Tibial nerve (tissue), 4 donors: ENCODE measurements at regions not wholly inside any gene's neighbourhood (a gene's known extent, or its start where the extent isn't known, plus 50 kb on each side); places are given as distances from the start of the nearest gene placed in this dataset.

ENCODE experiments used
- DNase-seq, 2 donors: peaks; one replicate each; pipeline ENCODE4 v3.0.0-alpha.2; 2019; ENCODE audit warnings: low spot score in 2 of 2
- H3K27ac ChIP-seq, 4 donors: fragments of 200-600 bp; sonication (generic) in 3 of 4; one replicate each; pipeline ENCODE4 v1.5.1; 2017 to 2019; ENCODE audit warnings: mild to moderate bottlenecking in 1 of 4
- H3K27me3 ChIP-seq, 2 donors: fragments of 200-600 bp; sonication (generic) in 1 of 2; one replicate each; pipeline versions ENCODE4 v1.5.1 to v1.6.0; 2017 to 2019
- H3K36me3 ChIP-seq, 3 donors: fragments of 200-600 bp; sonication (generic); one replicate each; pipeline ENCODE4 v1.5.1; 2018 to 2019
- H3K4me1 ChIP-seq, 4 donors: fragments of 200-600 bp; sonication (generic) in 3 of 4; one replicate each; pipeline ENCODE4 v1.5.1; 2017 to 2019
- H3K4me3 ChIP-seq, 4 donors: fragments of 200-600 bp; sonication (generic) in 3 of 4; one replicate each; pipeline ENCODE4 v1.5.1; 2017 to 2019; ENCODE audit warnings: mild to moderate bottlenecking in 1 of 4, moderate library complexity in 1 of 4
- H3K9me3 ChIP-seq, 4 donors: fragments of 200-600 bp; sonication (generic) in 3 of 4; one replicate each; pipeline ENCODE4 v1.5.1; 2017 to 2019
- CTCF ChIP-seq, 5 experiments: fragments of 200-600 bp in 3 of 5; fragments of 450-650 bp in 2 of 5; sonication (generic) in 3 of 5; IDR thresholded peaks; one replicate each; pipeline ENCODE4 v1.5.1; 2016 to 2019; ENCODE audit warnings: antibody characterized with exemption in 5 of 5, mild to moderate bottlenecking in 3 of 5, moderate library complexity in 2 of 5
- EP300 ChIP-seq, 2 donors: sonication (generic); formaldehyde crosslinking; IDR thresholded peaks; one replicate each; pipeline ENCODE4 v1.6.1; 2017; ENCODE audit warnings: antibody characterized with exemption in 2 of 2, mild to moderate bottlenecking in 1 of 2
- POLR2A ChIP-seq, 2 donors: fragments of 450-650 bp; IDR thresholded peaks; one replicate each; pipeline ENCODE4 v1.6.1; 2017; ENCODE audit warnings: antibody characterized with exemption in 2 of 2, mild to moderate bottlenecking in 2 of 2, moderate library complexity in 2 of 2
- WGBS, 2 donors: methylation state at CpG; one replicate each; pipeline ENCODE4 v1.1.5; 2018; 5-methylcytosine and 5-hydroxymethylcytosine counted together

GRCh38 chr12:25424211-25424731 lies 128.8 kb downstream of the LMNTD1 start:
- WGBS, 2 donors: 56 to 59% methylated on average over 6 of the region's 6 CpGs
- TF ChIP-seq EP300 (IDR thresholded peaks at IDR 0.05): peak in 1 of 2 donors; percentile 42
- TF ChIP-seq CTCF (IDR thresholded peaks at IDR 0.05): no peak
- Histone ChIP-seq H3K27me3 (no peaks in the 10 kb centered on the region), H3K4me3 (no peak overlapping the region), H3K27ac (peak overlapping the region in 1 of 4 donors; percentile 63), H3K36me3 (no peaks in the 10 kb centered on the region), H3K9me3 (no peaks in the 10 kb centered on the region), H3K4me1 (peaks cover 0 to 9% (median 0%) of the 10 kb centered on the region in 4 donors)
- peak in 1 of 2 donors; percentile 21 for DNase-seq

GRCh38 chr12:25423355-25424050 lies 129.6 kb downstream of the LMNTD1 start:
- Histone ChIP-seq H3K9me3 (no peaks in the 10 kb centered on the region), H3K4me1 (peaks cover 0 to 9% (median 0%) of the 10 kb centered on the region in 4 donors), H3K27ac (peak overlapping the region in 1 of 4 donors; percentile 63), H3K4me3 (no peak overlapping the region), H3K27me3 (no peaks in the 10 kb centered on the region), H3K36me3 (no peaks in the 10 kb centered on the region)
- WGBS, 2 donors: 63 to 70% methylated on average over 11 of the region's 11 CpGs
- TF ChIP-seq EP300 (IDR thresholded peaks at IDR 0.05) (no peak), CTCF (IDR thresholded peaks at IDR 0.05) (no peak), POLR2A (IDR thresholded peaks at IDR 0.05) (no peak)
- DNase-seq: no peak

- H3K4me1 ChIP-seq: peaks cover 0 to 9% (median 0%) of the 10 kb centered on the region in 4 donors
- H3K36me3 ChIP-seq: no peaks in the 10 kb centered on the region
- H3K9me3 ChIP-seq: no peaks in the 10 kb centered on the region
- no peak overlapping the region for H3K27ac ChIP-seq
- TF ChIP-seq POLR2A (IDR thresholded peaks at IDR 0.05): no peak
- no peak for TF ChIP-seq EP300 (IDR thresholded peaks at IDR 0.05)
- TF ChIP-seq CTCF (IDR thresholded peaks at IDR 0.05): no peak
- DNase-seq: no peak
- no peak overlapping the region for H3K4me3 ChIP-seq
- 86 to 91% methylated on average over 1 of the region's 1 CpG for WGBS, 2 donors
- no peaks in the 10 kb centered on the region for H3K27me3 ChIP-seq
These were observed 130.8 kb downstream of the LMNTD1 start for GRCh38 chr12:25422241-25422640.

GRCh38 chr12:25421651-25422167 lies 131.4 kb downstream of the LMNTD1 start:
- DNase-seq: no peak
- TF ChIP-seq POLR2A (IDR thresholded peaks at IDR 0.05) (no peak), CTCF (IDR thresholded peaks at IDR 0.05) (no peak), EP300 (IDR thresholded peaks at IDR 0.05) (no peak)
- no peaks in the 10 kb centered on the region for H3K9me3 ChIP-seq
- H3K27ac ChIP-seq: no peak overlapping the region
- WGBS, 2 donors: 92 to 98% methylated on average over 2 of the region's 2 CpGs
- H3K4me3 ChIP-seq: no peak overlapping the region
- peaks cover 0 to 9% (median 0%) of the 10 kb centered on the region in 4 donors for H3K4me1 ChIP-seq
- no peaks in the 10 kb centered on the region for H3K36me3 ChIP-seq
- H3K27me3 ChIP-seq: no peaks in the 10 kb centered on the region

- Histone ChIP-seq H3K4me1 (peaks cover 0 to 9% (median 0%) of the 10 kb centered on the region in 4 donors), H3K27ac (no peak overlapping the region), H3K9me3 (no peaks in the 10 kb centered on the region), H3K36me3 (no peaks in the 10 kb centered on the region), H3K27me3 (no peaks in the 10 kb centered on the region), H3K4me3 (no peak overlapping the region)
- TF ChIP-seq POLR2A (IDR thresholded peaks at IDR 0.05): no peak
- no peak for TF ChIP-seq EP300 (IDR thresholded peaks at IDR 0.05)
- no peak for TF ChIP-seq CTCF (IDR thresholded peaks at IDR 0.05)
- WGBS, 2 donors: 53 to 70% methylated on average over 4 of the region's 4 CpGs
- no peak for DNase-seq
These were observed 133.0 kb downstream of the LMNTD1 start for GRCh38 chr12:25420116-25420515.
